SK-N-DZ (cell line): ENCODE measurements at regions not wholly inside any gene's neighbourhood (a gene's known extent, or its start where the extent isn't known, plus 50 kb on each side); places are given as distances from the start of the nearest gene placed in this dataset.

Experiments
- DNase-seq: peaks from one replicate; pipeline ENCODE4 v3.0.0-alpha.2; 2015; ENCODE audit warnings: low spot score

GRCh38 chr15:53462651-53463050 is 296.8 kb downstream of the WDR72 start:
- DNase-seq: no peak

GRCh38 chr15:53461677-53462076 is 297.8 kb downstream of the WDR72 start:
- DNase-seq: no peak

- DNase-seq: no peak
Measured at GRCh38 chr15:53458736-53459135, 300.7 kb downstream of the WDR72 start.

DNA sequence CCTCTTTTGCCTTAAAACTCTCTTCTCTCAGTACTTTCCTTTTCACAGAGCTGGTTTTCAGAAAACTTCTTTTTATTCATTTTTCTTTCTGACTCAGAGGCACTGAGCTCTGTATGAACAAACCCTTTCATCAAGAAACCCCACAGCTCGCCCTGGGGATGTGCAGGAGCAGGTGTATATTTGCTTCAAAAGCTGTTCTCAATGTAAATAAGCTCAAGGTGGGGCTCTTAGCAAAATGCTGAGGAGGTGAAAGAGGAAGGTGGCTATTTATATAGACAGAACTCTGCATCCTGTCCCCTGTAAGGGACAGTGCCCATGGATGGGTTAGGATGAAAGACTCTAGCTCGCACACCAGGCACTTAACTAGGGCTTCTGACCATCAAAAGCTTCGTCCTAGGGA is 302.0 kb downstream of the WDR72 start:
- no peak for DNase-seq

- DNase-seq: no peak
Measured at GRCh38 chr15:53454843-53455721, 304.4 kb downstream of the WDR72 start.

- no peak for DNase-seq
Measured at GRCh38 chr15:53454535-53454842, 305.0 kb downstream of the WDR72 start.

DNA sequence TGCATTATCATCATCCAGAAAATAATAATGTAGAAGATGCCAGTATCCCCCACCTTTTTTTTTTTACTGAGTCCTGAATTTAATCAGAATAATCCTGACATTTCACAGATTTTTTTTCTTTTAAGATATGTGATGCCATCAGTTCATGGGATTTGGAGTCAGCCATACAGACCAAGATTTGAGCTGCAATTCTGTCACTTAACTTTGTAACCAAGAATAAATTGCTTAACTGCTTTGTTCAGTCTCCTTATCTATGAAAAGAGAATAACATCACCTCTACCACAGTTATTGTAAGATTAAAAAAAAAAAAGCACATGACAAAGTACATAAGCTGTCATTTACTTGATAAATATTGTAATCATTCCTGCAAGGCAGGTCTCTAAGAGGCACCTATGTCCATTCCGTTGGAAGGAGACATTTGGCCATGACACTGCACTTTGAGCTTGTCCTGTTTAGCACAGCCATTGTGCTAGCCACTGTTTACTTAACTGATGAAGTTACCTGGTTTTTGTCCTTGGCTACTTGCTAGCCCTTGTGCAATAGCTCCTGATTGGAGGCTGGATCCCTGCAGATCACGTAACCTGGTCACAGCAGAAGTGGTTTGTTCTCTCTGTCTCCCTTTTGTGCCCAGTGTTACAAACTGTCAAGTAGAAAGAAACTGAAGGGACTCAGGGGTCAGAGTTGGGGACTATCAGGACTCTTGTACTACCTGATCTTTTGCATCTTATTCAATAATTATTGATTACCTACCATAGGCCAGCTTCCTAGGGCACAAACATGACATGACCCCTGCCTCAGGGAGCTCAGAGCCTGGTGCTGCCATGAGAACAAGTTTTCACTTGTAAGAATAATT is 306.0 kb downstream of the WDR72 start:
- DNase-seq: no peak

- no peak for DNase-seq
Measured at GRCh38 chr15:53448232-53449015, 311.0 kb downstream of the WDR72 start.

DNA sequence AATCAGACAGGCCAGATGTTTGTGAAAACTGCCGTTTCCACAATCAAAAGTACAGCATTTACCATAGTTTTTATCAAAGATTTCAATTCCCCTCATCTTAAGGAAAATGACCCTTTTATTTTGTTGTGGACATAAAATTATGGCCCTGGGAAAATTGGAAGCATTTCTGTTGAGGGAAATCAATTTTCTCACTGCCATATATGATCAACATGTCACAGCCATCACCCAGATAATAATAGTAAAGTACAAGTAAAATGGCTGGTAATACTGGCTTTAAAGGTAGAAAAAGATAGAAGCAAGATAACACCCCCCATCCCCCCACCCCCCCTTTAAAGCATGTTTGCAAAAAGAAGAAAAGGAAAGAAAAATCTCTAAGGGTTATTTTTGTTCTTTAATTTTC is 311.7 kb downstream of the WDR72 start:
- no peak for DNase-seq

DNA sequence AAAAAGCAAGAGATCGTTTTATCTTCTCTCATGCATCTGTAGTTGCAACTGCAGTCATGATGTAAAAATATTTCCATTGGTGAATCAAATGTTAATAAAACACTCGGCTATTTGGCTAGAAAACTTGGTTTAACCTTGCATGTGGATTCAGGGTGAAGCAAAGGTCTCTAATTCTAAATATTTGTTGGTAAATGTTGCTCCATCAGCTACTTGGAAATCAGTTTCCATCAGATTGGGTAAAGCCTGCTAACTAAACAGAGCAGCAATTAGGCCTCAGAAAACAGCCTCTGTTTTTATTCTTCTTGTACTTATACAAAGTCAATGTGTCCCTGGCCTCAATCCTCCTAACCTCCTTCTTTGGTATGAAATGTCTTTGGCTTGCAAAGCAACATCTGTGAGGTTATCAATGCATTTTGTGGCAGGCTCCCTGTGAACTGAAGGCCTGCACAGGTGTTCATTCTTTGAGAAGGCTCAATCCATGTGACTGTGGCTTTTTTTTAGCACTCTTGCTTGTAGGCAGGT is 312.3 kb downstream of the WDR72 start:
- DNase-seq: no peak

DNA sequence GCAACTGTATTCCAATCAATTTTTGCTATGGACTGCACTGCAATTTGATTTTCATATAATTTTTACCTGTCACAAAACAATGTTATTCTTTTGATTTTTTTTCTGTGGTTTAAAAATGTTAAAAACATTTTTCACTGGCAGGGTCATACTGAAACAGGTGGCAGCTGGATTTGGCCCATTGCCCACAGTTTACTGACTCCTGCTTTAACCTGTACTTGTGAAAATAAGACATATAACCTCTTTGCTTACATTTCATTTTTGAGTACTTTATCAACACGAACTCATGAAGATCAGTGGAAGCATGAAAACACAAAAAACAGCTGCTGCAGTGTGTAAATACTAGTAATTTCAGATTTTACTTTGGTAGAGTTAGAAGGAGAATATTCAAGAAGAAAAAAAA is 313.1 kb downstream of the WDR72 start:
- DNase-seq: no peak

- no peak for DNase-seq
Measured at GRCh38 chr15:53445531-53445930, 313.9 kb downstream of the WDR72 start.

GRCh38 chr15:53437985-53438841 is 321.2 kb downstream of the WDR72 start:
- DNase-seq: no peak

DNA sequence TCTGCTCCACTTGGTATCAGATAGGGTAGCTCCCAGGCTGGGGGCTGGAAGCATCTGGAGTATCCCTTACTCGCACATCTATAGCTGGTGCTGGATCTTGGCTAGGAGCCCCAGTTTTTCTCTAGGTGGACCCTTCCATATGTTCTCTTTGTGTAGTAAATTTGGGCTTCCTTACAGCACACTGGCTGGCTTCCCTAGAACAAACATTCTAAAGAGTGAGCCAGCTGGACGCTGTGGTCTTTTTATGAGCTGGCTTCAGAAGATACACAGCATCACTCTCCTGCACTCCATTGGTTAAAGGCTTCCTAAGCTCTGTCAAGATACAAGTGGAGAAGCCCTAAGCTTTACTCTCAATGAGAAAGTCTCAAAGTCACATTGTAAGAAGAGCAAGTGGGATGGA is 322.1 kb downstream of the WDR72 start:
- DNase-seq: no peak

DNA sequence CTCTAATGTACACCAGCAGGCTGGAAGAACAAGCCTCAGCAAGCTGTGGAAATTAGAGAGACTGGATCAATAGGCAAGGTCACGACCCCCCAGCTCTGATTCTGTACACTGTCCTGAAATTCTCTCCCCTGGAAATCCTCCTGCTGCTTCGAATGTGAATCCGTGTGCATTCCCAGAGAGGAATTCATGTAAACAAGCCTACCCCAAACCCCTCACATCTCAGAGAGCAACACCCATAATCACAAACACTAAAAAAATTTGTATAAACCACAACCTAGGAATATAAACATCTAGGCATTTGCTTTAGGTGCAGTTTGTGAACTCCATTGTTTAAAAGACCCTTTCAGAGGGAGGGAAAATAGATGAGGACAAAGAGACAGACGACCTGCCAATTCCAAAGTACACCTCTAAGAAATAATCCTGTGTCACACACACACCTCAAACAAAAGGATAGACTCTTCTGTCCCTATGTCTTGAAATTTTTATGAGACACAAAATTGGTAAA is 325.2 kb downstream of the WDR72 start:
- no peak for DNase-seq

GRCh38 chr15:53416219-53416940 is 343.1 kb downstream of the WDR72 start:
- no peak for DNase-seq

GRCh38 chr15:53414167-53414566 is 345.3 kb downstream of the WDR72 start:
- no peak for DNase-seq

GRCh38 chr15:53412542-53412941 is 346.9 kb downstream of the WDR72 start:
- no peak for DNase-seq

- no peak for DNase-seq
Measured at GRCh38 chr15:53404930-53405493, 354.5 kb downstream of the WDR72 start.

- DNase-seq: no peak
Measured at GRCh38 chr15:53401503-53401902, 358.0 kb downstream of the WDR72 start.
